ENCODE measurements at regions not wholly inside any gene's neighbourhood (a gene's known extent, or its start where the extent isn't known, plus 50 kb on each side); places are given as distances from the start of the nearest gene placed in this dataset.

DNA sequence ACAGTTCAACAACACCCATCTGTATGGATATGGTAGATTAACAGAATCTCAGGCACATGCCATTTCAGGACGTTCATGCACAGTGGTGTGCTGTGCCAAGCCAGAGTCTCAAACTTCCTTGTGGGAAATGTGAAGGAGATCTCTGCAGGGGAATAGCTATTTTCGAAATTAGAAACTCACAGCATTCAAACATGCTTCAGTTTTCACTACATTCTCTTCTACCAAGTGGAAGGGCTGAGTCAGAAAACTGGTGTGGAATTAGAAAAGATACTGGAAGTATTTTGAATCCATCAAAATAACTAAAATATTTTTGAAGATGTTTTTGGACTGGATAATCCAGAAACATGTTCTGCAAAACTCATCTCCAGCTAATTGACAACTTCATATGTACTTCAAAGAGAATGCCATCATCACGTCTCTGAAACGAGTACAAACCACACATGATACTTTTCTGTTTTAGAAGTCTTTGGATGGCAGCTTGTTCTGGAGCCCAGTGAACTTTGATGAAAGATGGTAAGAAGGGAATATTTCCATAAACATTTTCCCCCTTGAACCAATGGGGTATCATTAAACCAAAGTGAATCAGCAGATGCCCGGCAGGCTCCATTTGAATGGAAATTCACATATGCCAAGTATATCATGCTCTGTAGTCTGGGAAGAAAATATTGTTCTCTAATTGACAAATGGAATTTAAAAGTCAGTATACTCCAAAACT is 616.3 kb upstream of the IGFBP3 start:
- TF ChIP-seq CTCF (IDR thresholded peaks at IDR 0.05), result no peak
- TF ChIP-seq POLR2A (IDR thresholded peaks at IDR 0.05), result no peak

All from heart left ventricle (tissue), 13 donors.